ENCODE measurements at regions not wholly inside any gene's neighbourhood (a gene's known extent, or its start where the extent isn't known, plus 50 kb on each side); places are given as distances from the start of the nearest gene placed in this dataset.

DNA sequence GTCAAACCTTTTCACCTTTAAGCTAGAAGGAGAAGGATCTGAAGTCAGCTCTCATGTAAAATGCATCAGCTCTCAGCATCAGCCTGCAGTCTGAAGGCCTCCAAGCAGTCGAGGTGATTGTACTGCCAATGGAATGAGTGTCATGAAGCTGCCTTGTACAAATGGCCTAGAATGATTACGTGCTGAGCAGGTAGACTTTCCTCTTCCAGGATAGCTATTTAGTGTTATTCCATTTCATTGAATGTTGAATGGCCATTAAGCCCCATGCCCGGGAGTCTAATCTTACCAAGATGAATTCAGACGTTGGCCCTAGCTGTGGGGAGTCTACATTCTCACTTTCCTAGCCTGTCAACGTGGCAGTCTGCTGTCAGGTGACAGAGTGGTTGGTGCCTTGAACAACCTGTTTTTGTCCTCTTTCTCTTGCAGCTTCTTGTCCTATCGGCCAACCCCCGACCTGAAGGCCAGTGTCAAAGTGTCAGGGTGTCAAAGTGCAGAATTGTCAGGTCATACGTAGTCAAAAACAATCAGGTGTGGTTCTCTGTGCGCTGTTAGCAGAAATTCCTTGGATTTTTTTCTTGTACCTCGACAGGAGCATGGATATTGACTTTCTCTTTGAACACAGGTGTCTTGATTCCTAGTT is 95.2 kb upstream of the TIAM2 start:
- TF ChIP-seq CTCF (IDR thresholded peaks at IDR 0.05; ENCODE audit: low read depth, low read length, missing input control): no peak
- TF ChIP-seq, protein P1, sequence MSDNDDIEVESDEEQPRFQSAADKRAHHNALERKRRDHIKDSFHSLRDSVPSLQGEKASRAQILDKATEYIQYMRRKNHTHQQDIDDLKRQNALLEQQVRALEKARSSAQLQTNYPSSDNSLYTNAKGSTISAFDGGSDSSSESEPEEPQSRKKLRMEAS (IDR thresholded peaks at IDR 0.05): no peak
- TF ChIP-seq TAF1 (conservative IDR thresholded peaks at IDR 0.05): no peak
- no peak for TF ChIP-seq HNF4G (IDR thresholded peaks at IDR 0.05)
- TF ChIP-seq FOXA2 (IDR thresholded peaks at IDR 0.05): no peak
- TF ChIP-seq YY1 (IDR thresholded peaks at IDR 0.05): no peak
